ENCODE measurements at regions not wholly inside any gene's neighbourhood (a gene's known extent, or its start where the extent isn't known, plus 50 kb on each side); places are given as distances from the start of the nearest gene placed in this dataset.

- no peak overlapping the region for H3K4me3 ChIP-seq (ENCODE audit: low read depth, low read length)
- TF ChIP-seq CTCF (IDR thresholded peaks at IDR 0.05; ENCODE audit: insufficient read depth, low read length): no peak
- DNase-seq (ENCODE audit: low read depth): no peak
These were observed 478.9 kb downstream of the BCAT1 start for GRCh38 chr12:24470050-24470449.

- no peak overlapping the region for H3K4me3 ChIP-seq (ENCODE audit: low read depth, low read length)
- no peak for DNase-seq (ENCODE audit: low read depth)
- no peak for TF ChIP-seq CTCF (IDR thresholded peaks at IDR 0.05; ENCODE audit: insufficient read depth, low read length)
These were observed 479.8 kb downstream of the BCAT1 start for GRCh38 chr12:24469089-24469488.

- H3K4me3 ChIP-seq (ENCODE audit: low read depth, low read length): no peak overlapping the region
- no peak for DNase-seq (ENCODE audit: low read depth)
- no peak for TF ChIP-seq CTCF (IDR thresholded peaks at IDR 0.05; ENCODE audit: insufficient read depth, low read length)
These were observed 481.7 kb downstream of the BCAT1 start for GRCh38 chr12:24467226-24467625.

GRCh38 chr12:24463375-24463774 lies 485.5 kb downstream of the BCAT1 start:
- no peak overlapping the region for H3K4me3 ChIP-seq (ENCODE audit: low read depth, low read length)
- TF ChIP-seq CTCF (IDR thresholded peaks at IDR 0.05; ENCODE audit: insufficient read depth, low read length): no peak
- no peak for DNase-seq (ENCODE audit: low read depth)

- TF ChIP-seq CTCF (IDR thresholded peaks at IDR 0.05; ENCODE audit: insufficient read depth, low read length): no peak
- DNase-seq (ENCODE audit: low read depth): no peak
These were observed 486.0 kb downstream of the BCAT1 start for GRCh38 chr12:24462946-24463345.

GRCh38 chr12:24460506-24460905 lies 488.4 kb downstream of the BCAT1 start:
- TF ChIP-seq CTCF (IDR thresholded peaks at IDR 0.05; ENCODE audit: insufficient read depth, low read length): no peak
- no peak for DNase-seq (ENCODE audit: low read depth)
- H3K4me3 ChIP-seq (ENCODE audit: low read depth, low read length): no peak overlapping the region

More at GRCh38 chr12:24462946-24463345, 486.0 kb downstream of the BCAT1 start:
- H3K4me3 ChIP-seq (ENCODE audit: low read depth, low read length): no peak overlapping the region

GRCh38 chr12:24460099-24460498 lies 488.8 kb downstream of the BCAT1 start:
- no peak for DNase-seq (ENCODE audit: low read depth)
- no peak overlapping the region for H3K4me3 ChIP-seq (ENCODE audit: low read depth, low read length)
- no peak for TF ChIP-seq CTCF (IDR thresholded peaks at IDR 0.05; ENCODE audit: insufficient read depth, low read length)

Measured in fibroblast of the aortic adventitia (primary cell).